Body of pancreas (tissue), 4 donors: ENCODE measurements at regions not wholly inside any gene's neighbourhood (a gene's known extent, or its start where the extent isn't known, plus 50 kb on each side); places are given as distances from the start of the nearest gene placed in this dataset.

ENCODE experiments used
- POLR2A ChIP-seq, 3 donors: fragments of 450-650 bp; IDR thresholded peaks; one replicate each; pipeline ENCODE4 v1.6.1; 2016; ENCODE audit warnings: antibody characterized with exemption in 3 of 3, mild to moderate bottlenecking in 2 of 3
- TF ChIP-seq, protein P1 (sequence below), 7 experiments: fragments of 450-650 bp in 4 of 7; fragments of 200-600 bp in 3 of 7; sonication (generic) in 3 of 7; IDR thresholded peaks; one replicate each; pipeline ENCODE4 v1.5.1; 2016 to 2019; ENCODE audit warnings: antibody characterized with exemption in 7 of 7

DNA sequence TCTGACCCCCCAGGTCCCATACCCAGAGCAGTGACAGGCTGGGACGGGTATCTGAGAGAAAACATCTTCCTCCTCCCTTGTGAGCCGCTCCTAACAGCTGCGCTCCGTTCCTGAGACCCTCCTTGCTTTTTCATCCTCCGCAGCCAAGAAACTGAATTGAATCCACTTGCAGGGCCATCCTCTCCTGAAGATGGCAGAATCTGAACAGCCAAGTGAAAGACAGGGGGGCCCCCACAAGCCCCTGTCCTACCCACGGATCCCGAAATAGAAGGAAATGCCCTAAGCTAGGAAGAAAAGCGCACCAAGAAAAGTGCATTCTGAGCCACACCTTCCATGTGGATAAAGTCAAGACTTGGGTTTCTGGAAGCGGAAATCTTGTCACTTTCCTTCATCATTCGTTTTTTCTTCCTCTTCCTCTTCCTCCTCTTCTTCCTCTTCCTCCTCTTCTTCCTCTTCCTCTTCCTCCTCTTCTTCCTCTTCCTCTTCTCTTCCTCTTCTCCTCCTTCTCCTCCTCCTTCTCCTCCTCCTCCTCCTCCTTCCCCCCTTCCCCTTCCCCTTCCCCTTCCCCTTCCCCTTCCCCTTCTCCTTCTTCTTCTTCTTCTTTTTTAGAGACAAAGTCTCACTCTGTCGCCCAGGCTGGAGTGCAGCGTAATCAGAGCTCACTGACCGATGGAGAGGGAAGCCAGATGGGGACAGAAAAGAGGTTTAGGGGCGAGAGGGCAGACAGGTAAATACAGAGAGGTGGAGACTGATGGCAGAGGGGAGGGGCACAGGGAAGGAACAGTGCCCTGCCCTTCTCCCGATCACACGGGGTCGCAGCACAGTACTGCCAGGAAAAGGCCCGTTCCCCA is 86.0 kb upstream of the WWC2 start:
- TF ChIP-seq, protein P1, sequence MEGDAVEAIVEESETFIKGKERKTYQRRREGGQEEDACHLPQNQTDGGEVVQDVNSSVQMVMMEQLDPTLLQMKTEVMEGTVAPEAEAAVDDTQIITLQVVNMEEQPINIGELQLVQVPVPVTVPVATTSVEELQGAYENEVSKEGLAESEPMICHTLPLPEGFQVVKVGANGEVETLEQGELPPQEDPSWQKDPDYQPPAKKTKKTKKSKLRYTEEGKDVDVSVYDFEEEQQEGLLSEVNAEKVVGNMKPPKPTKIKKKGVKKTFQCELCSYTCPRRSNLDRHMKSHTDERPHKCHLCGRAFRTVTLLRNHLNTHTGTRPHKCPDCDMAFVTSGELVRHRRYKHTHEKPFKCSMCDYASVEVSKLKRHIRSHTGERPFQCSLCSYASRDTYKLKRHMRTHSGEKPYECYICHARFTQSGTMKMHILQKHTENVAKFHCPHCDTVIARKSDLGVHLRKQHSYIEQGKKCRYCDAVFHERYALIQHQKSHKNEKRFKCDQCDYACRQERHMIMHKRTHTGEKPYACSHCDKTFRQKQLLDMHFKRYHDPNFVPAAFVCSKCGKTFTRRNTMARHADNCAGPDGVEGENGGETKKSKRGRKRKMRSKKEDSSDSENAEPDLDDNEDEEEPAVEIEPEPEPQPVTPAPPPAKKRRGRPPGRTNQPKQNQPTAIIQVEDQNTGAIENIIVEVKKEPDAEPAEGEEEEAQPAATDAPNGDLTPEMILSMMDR (IDR thresholded peaks at IDR 0.05) = no peak
- no peak for TF ChIP-seq POLR2A (IDR thresholded peaks at IDR 0.05)
